ENCODE measurements at regions not wholly inside any gene's neighbourhood (a gene's known extent, or its start where the extent isn't known, plus 50 kb on each side); places are given as distances from the start of the nearest gene placed in this dataset.

- Histone ChIP-seq H3K27me3 (ENCODE audit: insufficient read depth, poor library complexity, severe bottlenecking) (no peaks in the 10 kb centered on the region), H3K27ac (replicated peaks) (no peak overlapping the region), H3K4me3 (replicated peaks; ENCODE audit: insufficient read depth, low read length) (no peak overlapping the region)
- TF ChIP-seq REST (IDR thresholded peaks at IDR 0.05; ENCODE audit: insufficient replicate concordance, low read depth) (no peak), POLR2AphosphoS5 (IDR thresholded peaks at IDR 0.05; ENCODE audit: low read depth) (no peak), SPI1 (IDR thresholded peaks at IDR 0.05; ENCODE audit: borderline replicate concordance, low read depth) (no peak), GABPA (IDR thresholded peaks at IDR 0.05; ENCODE audit: low read depth) (no peak)
- TF ChIP-seq, protein P1, sequence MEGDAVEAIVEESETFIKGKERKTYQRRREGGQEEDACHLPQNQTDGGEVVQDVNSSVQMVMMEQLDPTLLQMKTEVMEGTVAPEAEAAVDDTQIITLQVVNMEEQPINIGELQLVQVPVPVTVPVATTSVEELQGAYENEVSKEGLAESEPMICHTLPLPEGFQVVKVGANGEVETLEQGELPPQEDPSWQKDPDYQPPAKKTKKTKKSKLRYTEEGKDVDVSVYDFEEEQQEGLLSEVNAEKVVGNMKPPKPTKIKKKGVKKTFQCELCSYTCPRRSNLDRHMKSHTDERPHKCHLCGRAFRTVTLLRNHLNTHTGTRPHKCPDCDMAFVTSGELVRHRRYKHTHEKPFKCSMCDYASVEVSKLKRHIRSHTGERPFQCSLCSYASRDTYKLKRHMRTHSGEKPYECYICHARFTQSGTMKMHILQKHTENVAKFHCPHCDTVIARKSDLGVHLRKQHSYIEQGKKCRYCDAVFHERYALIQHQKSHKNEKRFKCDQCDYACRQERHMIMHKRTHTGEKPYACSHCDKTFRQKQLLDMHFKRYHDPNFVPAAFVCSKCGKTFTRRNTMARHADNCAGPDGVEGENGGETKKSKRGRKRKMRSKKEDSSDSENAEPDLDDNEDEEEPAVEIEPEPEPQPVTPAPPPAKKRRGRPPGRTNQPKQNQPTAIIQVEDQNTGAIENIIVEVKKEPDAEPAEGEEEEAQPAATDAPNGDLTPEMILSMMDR (IDR thresholded peaks at IDR 0.05; ENCODE audit: insufficient read depth, low read length) = no peak
- no peak for DNase-seq (ENCODE audit: low read depth in 1 of 2, low spot score in 1 of 2)
Observed at GRCh38 chrX:42386681-42387080, 391.3 kb downstream of the PPP1R2C start.

DNA sequence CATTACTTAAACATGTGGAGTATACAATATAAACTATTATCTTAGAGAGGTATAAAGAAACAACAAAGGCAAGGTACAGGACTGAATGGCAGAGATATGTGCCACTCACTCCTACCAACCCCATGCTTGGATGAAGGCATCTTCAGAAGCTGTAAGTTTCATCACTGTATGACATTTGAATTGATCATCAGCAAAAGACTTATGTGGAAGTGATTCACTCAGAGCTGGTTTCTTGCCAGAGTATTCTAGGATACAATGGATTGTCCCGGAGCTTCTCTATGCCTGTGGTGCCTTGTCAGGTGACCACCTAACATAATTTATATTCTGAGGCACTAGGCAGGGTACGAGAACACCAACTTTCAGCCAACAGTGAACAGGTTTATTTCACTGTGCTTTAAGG is 392.2 kb downstream of the PPP1R2C start:
- Histone ChIP-seq H3K27ac (replicated peaks) (no peak overlapping the region), H3K4me3 (replicated peaks; ENCODE audit: insufficient read depth, low read length) (no peak overlapping the region), H3K27me3 (ENCODE audit: insufficient read depth, poor library complexity, severe bottlenecking) (no peaks in the 10 kb centered on the region)
- no peak for DNase-seq (ENCODE audit: low read depth in 1 of 2, low spot score in 1 of 2)
- no peak for TF ChIP-seq REST (IDR thresholded peaks at IDR 0.05; ENCODE audit: insufficient replicate concordance, low read depth)

GRCh38 chrX:42384956-42385355 is 393.0 kb downstream of the PPP1R2C start:
- TF ChIP-seq SPI1 (IDR thresholded peaks at IDR 0.05; ENCODE audit: borderline replicate concordance, low read depth) (no peak), REST (IDR thresholded peaks at IDR 0.05; ENCODE audit: insufficient replicate concordance, low read depth) (no peak), GABPA (IDR thresholded peaks at IDR 0.05; ENCODE audit: low read depth) (no peak), POLR2AphosphoS5 (IDR thresholded peaks at IDR 0.05; ENCODE audit: low read depth) (no peak)
- TF ChIP-seq, protein P1 (IDR thresholded peaks at IDR 0.05; ENCODE audit: insufficient read depth, low read length) = no peak
- no peak for DNase-seq (ENCODE audit: low read depth in 1 of 2, low spot score in 1 of 2)
- Histone ChIP-seq H3K27me3 (ENCODE audit: insufficient read depth, poor library complexity, severe bottlenecking) (no peaks in the 10 kb centered on the region), H3K27ac (replicated peaks) (no peak overlapping the region), H3K4me3 (replicated peaks; ENCODE audit: insufficient read depth, low read length) (no peak overlapping the region)

DNA sequence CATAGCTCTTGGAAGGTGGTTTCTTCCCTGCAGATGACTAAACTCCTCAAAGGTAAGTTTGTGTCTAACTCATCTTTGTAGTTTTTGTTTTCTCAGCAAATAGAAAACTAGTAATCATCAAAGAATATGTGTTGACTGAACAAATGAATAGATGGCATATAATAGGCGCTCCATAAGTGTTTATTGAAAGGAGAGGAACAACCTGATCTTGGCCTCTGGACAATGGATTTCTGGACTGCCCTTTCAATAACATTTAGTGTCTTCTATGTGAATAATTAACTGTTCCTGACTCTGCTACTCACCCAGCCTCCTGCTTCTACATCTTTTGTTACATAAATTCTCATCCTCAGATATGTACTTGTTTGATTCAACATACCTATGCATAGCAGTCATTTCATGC is 399.1 kb downstream of the PPP1R2C start:
- no peak overlapping the region for H3K4me3 ChIP-seq (replicated peaks; ENCODE audit: insufficient read depth, low read length)
- TF ChIP-seq REST (IDR thresholded peaks at IDR 0.05; ENCODE audit: insufficient replicate concordance, low read depth) (no peak), POLR2AphosphoS5 (IDR thresholded peaks at IDR 0.05; ENCODE audit: low read depth) (no peak), GABPA (IDR thresholded peaks at IDR 0.05; ENCODE audit: low read depth) (no peak), SPI1 (IDR thresholded peaks at IDR 0.05; ENCODE audit: borderline replicate concordance, low read depth) (no peak)
- TF ChIP-seq, protein P1 (IDR thresholded peaks at IDR 0.05; ENCODE audit: insufficient read depth, low read length) = no peak
- H3K27me3 ChIP-seq (ENCODE audit: insufficient read depth, poor library complexity, severe bottlenecking) = no peaks in the 10 kb centered on the region
- no peak for DNase-seq (ENCODE audit: low read depth in 1 of 2, low spot score in 1 of 2)
- no peak overlapping the region for H3K27ac ChIP-seq (replicated peaks)
